OCI-LY7 (cell line): ENCODE measurements at regions not wholly inside any gene's neighbourhood (a gene's known extent, or its start where the extent isn't known, plus 50 kb on each side); places are given as distances from the start of the nearest gene placed in this dataset.
A peak's percentile ranks its signal among the peaks of the same experiment; 100 is the strongest.

ENCODE experiments used
- BruUV-seq: library from RNA; stranded (reverse); fragments of 400-500 nt; replicated peaks from 2 replicates; lab custom pipeline; 2021; lab: Mats Ljungman, UMichigan
- CTCF ChIA-PET: fragments of 300-600 bp; sonication (Branson Sonifier 250); formaldehyde crosslinking; loops from one replicate; lab custom pipeline; 2022; ENCODE audit warnings: antibody characterized with exemption; ENCODE audit not compliant: unreplicated experiment; lab: Charles Lee
- POLR2A ChIA-PET: fragments of 300-600 bp; sonication (Branson Sonifier 250); formaldehyde crosslinking; loops from one replicate; lab custom pipeline; 2022; ENCODE audit warnings: antibody characterized with exemption; lab: Charles Lee
- DNase-seq: peaks from one replicate; pipeline ENCODE4 v3.0.0-alpha.2; 2015; ENCODE audit warnings: low spot score
- H2AFZ ChIP-seq: fragments of 200-600 bp; sonication (generic), shearing (Covaris generic); 2 replicates; pipeline ENCODE4 v1.6.1; 2014; ENCODE audit warnings: mild to moderate bottlenecking, antibody characterized with exemption, low read length, moderate library complexity
- H3K27ac ChIP-seq: fragments of 200-600 bp; sonication (generic); 2 replicates; pipeline ENCODE4 v1.5.1; 2014; ENCODE audit warnings: mixed run types, low read depth, mild to moderate bottlenecking, moderate library complexity, low read length, inconsistent platforms; ENCODE audit not compliant: poor library complexity, severe bottlenecking
- H3K36me3 ChIP-seq: fragments of 200-600 bp; sonication (generic); 2 replicates; pipeline ENCODE4 v1.6.1; 2014; ENCODE audit warnings: mild to moderate bottlenecking, antibody characterized with exemption, low read length, moderate library complexity, mixed read lengths; ENCODE audit not compliant: insufficient read depth
- H3K4me1 ChIP-seq: fragments of 200-600 bp; sonication (generic); 2 replicates; pipeline ENCODE4 v1.5.1; 2014; ENCODE audit warnings: mild to moderate bottlenecking, low read length; ENCODE audit not compliant: insufficient read depth, poor library complexity, severe bottlenecking
- H3K4me2 ChIP-seq: fragments of 200-600 bp; sonication (generic); 2 replicates; pipeline ENCODE4 v1.6.1; 2014; ENCODE audit warnings: mild to moderate bottlenecking, low read length
- H3K4me3 ChIP-seq: fragments of 200-600 bp; sonication (generic); 2 replicates; pipeline ENCODE4 v1.5.1; 2014; ENCODE audit warnings: mild to moderate bottlenecking, low read depth, low read length; ENCODE audit not compliant: poor library complexity, severe bottlenecking
- H3K79me2 ChIP-seq: fragments of 200-600 bp; sonication (generic); 2 replicates; pipeline ENCODE4 v1.6.1; 2016; ENCODE audit warnings: low read depth, mild to moderate bottlenecking, low read length, moderate library complexity, mixed read lengths; ENCODE audit not compliant: insufficient read depth
- H3K9me2 ChIP-seq: fragments of 200-600 bp; sonication (generic); 2 replicates; pipeline ENCODE4 v1.6.1; 2016; ENCODE audit warnings: mild to moderate bottlenecking, low read length, mixed read lengths; ENCODE audit not compliant: insufficient read depth
- H3K9me3 ChIP-seq: fragments of 200-600 bp; sonication (generic); 2 replicates; pipeline ENCODE4 v1.6.1; 2014; ENCODE audit warnings: mild to moderate bottlenecking, mixed run types, low read length, mixed read lengths
- H4K20me1 ChIP-seq: fragments of 200-600 bp; sonication (generic); 2 replicates; pipeline ENCODE4 v1.6.1; 2014; ENCODE audit warnings: mild to moderate bottlenecking, antibody characterized with exemption, low read length, moderate library complexity, mixed read lengths; ENCODE audit not compliant: insufficient read depth
- EZH2phosphoT487 ChIP-seq: fragments of 200-600 bp; sonication (generic); IDR thresholded peaks from 2 replicates; pipeline ENCODE4 v1.6.1; 2018; ENCODE audit warnings: low read depth, borderline replicate concordance, mild to moderate bottlenecking, mixed run types, antibody characterized with exemption, low read length, moderate library complexity, mixed read lengths
- intact Hi-C: fragments of 100-400 bp; cut with micrococcal nuclease; formaldehyde crosslinking; loops from one replicate; pipeline ENCODE4 v1.10.0; 2022; ENCODE audit not compliant: unreplicated experiment
- TF ChIP-seq, protein P1 (sequence below): fragments of 200-600 bp; sonication (generic); conservative IDR thresholded peaks from 2 replicates; pipeline ENCODE4 v1.5.1; 2014; ENCODE audit warnings: mild to moderate bottlenecking, antibody characterized with exemption, low read length, moderate library complexity, mixed read lengths

DNA sequence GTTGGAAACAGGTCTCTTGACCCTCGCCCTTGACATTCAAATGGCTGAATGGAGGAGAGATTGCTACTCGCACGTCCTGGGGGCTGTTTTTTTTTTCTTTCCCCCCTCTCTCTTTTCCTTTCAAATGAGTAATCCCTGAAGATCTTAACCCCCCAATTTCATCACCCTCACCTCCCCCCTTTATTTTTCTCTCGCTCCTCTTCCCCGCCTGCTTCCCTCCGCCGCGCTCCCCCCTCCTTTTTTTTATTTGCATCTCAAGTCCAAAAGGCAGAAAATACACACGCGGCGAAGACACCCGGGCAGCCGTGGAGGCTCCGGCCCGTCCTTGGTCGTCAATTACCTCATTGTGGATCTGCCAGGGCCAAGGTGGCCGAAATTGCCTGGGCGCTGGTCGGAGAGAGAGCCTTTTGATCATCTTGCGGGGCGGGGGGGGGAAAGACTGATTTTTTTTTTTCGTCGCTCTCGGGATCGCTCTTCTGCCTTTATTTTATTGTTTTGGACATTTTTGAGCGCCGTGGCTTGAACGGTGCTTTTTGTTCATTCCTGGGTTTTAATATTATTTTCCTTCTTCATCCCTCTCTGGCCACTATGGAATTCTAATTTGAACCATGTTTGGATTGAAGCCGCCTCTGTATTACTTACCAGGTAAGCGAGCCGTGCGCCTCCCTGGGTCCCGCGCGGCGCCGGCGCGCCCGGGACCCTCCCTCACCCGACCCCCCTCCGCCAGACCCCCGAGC, 57.2 kb upstream of the GSE1 start:
- Histone ChIP-seq H3K9me3 (no peaks in the 10 kb centered on the region), H4K20me1 (no peaks in the 10 kb centered on the region), H2AFZ (peak overlapping the region; percentile 56; the same call in 1 of the 2 replicates), H3K27ac (peak overlapping the region; percentile 84), H3K4me3 (peak overlapping the region; percentile 74), H3K4me1 (peaks cover 37% of the 10 kb centered on the region), H3K36me3 (no peaks in the 10 kb centered on the region), H3K9me2 (no peaks in the 10 kb centered on the region), H3K79me2 (peaks cover 7% of the 10 kb centered on the region; the same call in 1 of the 2 replicates), H3K4me2 (peak overlapping the region; percentile 100)
- TF ChIP-seq EZH2phosphoT487 = no peak
- TF ChIP-seq, protein P1, sequence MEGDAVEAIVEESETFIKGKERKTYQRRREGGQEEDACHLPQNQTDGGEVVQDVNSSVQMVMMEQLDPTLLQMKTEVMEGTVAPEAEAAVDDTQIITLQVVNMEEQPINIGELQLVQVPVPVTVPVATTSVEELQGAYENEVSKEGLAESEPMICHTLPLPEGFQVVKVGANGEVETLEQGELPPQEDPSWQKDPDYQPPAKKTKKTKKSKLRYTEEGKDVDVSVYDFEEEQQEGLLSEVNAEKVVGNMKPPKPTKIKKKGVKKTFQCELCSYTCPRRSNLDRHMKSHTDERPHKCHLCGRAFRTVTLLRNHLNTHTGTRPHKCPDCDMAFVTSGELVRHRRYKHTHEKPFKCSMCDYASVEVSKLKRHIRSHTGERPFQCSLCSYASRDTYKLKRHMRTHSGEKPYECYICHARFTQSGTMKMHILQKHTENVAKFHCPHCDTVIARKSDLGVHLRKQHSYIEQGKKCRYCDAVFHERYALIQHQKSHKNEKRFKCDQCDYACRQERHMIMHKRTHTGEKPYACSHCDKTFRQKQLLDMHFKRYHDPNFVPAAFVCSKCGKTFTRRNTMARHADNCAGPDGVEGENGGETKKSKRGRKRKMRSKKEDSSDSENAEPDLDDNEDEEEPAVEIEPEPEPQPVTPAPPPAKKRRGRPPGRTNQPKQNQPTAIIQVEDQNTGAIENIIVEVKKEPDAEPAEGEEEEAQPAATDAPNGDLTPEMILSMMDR = no peak
- ChIA-PET CTCF (no interaction called here), POLR2A (interaction anchor here (0.7 kb wide), 1 partner anchor 26 kb away, joined by 5 read pairs; no protein-coding TSS in a partner anchor)
- intact Hi-C loops = loop anchor here (2.0 to 5.0 kb wide), 2 partner anchors 27 to 109 kb away; no protein-coding TSS in a partner anchor
- peak; percentile 50 for DNase-seq
- BruUV-seq = TSS peak; percentile 60

DNA sequence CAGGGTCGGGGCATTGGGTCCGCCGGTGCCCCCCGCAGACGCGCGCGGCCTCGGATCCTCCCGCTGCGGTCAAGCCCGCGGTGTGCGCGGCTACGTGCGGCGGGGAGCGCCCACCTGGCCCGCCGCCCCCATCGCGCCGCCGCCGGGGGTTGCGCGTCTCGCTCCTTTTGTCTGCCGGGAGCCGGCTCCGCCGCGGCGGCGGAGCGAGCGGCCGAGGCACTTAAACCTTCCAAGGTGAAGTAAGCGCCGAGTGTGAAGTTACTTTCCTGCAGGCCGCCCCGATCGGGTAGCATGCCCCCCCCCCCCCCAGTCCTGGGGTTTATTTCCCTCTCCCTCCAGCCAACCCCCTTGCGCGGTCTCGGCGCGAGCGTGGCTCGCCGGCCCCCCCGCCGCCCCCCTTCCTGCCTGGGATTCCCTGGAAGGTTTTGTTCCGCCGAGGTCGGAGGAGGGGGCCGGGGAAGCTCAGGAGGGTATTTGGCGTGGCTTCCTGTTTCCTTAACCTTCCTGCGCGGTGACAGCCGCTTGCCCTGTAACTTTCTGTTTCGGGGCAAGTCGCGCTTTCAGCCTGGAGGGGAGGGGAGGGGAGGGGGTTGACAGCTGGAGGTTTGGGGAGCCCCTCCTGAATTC, 56.6 kb upstream of the GSE1 start:
- intact Hi-C loops = loop anchor here (5.0 kb wide), 1 partner anchor 109 kb away; no protein-coding TSS in a partner anchor
- no peaks in the 10 kb centered on the region for H3K9me2 ChIP-seq
- H3K36me3 ChIP-seq = no peaks in the 10 kb centered on the region
- DNase-seq = peak; percentile 69
- H3K79me2 ChIP-seq = peaks cover 7% of the 10 kb centered on the region; the same call in 1 of the 2 replicates
- peak overlapping the region; percentile 74 for H3K4me3 ChIP-seq
- TF ChIP-seq, protein P1 = no peak
- TF ChIP-seq EZH2phosphoT487 = no peak
- peak overlapping the region; percentile 100 for H3K4me2 ChIP-seq
- CTCF ChIA-PET = interaction anchor here (1.7 kb wide), 1 partner anchor 111 kb away, joined by 4 read pairs; no protein-coding TSS in a partner anchor
- H2AFZ ChIP-seq = peak overlapping the region; percentile 56; the same call in 1 of the 2 replicates
- H3K4me1 ChIP-seq = peaks cover 37% of the 10 kb centered on the region
- POLR2A ChIA-PET = interaction anchor here (0.6 to 1.1 kb wide), 3 partner anchors 13 to 66 kb away, joined by 3 to 4 read pairs (median 3); no protein-coding TSS in a partner anchor
- H4K20me1 ChIP-seq = no peaks in the 10 kb centered on the region
- H3K9me3 ChIP-seq = no peaks in the 10 kb centered on the region
- peak overlapping the region; percentile 84 for H3K27ac ChIP-seq
- no TSS peak for BruUV-seq
